Common myeloid progenitor, CD34-positive (primary cell): ENCODE measurements at regions not wholly inside any gene's neighbourhood (a gene's known extent, or its start where the extent isn't known, plus 50 kb on each side); places are given as distances from the start of the nearest gene placed in this dataset.

ENCODE experiments used
- CTCF ChIA-PET: fragments of 350-600 bp; sonication (Branson Sonifier 250); formaldehyde crosslinking; loops from one replicate; lab custom pipeline; 2021; ENCODE audit warnings: antibody characterized with exemption; lab: Charles Lee
- POLR2A ChIA-PET: fragments of 350-600 bp; sonication (Branson Sonifier 250); formaldehyde crosslinking; loops from one replicate; lab custom pipeline; 2021; ENCODE audit warnings: antibody characterized with exemption; lab: Charles Lee
- DNase-seq, 3 donors: peaks; one replicate each; pipeline versions ENCODE4 v3.0.0 to v3.0.0-alpha.2; 2013
- H3K27ac ChIP-seq, 2 experiments: 1 replicate in 1 of 2; 2 replicates in 1 of 2; pipeline ENCODE4 v1.7.0; 2013; ENCODE audit warnings: inconsistent platforms in 2 of 2, low read length in 2 of 2, mild to moderate bottlenecking in 2 of 2, low read depth in 1 of 2, moderate library complexity in 1 of 2; ENCODE audit not compliant: severe bottlenecking in 2 of 2, insufficient read depth in 1 of 2, poor library complexity in 1 of 2
- H3K27me3 ChIP-seq, 5 experiments: replicated peaks in 2 of 5; 1 replicate in 3 of 5; 2 replicates in 2 of 5; pipeline versions ENCODE4 v1.6.1 to v1.7.0; 2013; ENCODE audit warnings: low read length in 4 of 5, mild to moderate bottlenecking in 2 of 5, moderate library complexity in 2 of 5, inconsistent platforms in 1 of 5; ENCODE audit not compliant: insufficient read depth in 5 of 5, control insufficient read depth in 4 of 5
- H3K36me3 ChIP-seq, 4 experiments: 1 replicate in 2 of 4; 2 replicates in 2 of 4; pipeline versions ENCODE4 v1.6.1 to v1.7.0; 2013; ENCODE audit warnings: low read length in 3 of 4, control low read depth in 1 of 4, mild to moderate bottlenecking in 1 of 4; ENCODE audit not compliant: control insufficient read depth in 4 of 4, insufficient read depth in 4 of 4
- H3K4me1 ChIP-seq, 4 experiments: 1 replicate in 3 of 4; 2 replicates in 1 of 4; pipeline versions ENCODE4 v1.6.1 to v1.7.1; 2013; ENCODE audit warnings: low read length in 3 of 4, mild to moderate bottlenecking in 3 of 4, control low read depth in 1 of 4, inconsistent platforms in 1 of 4, moderate library complexity in 1 of 4; ENCODE audit not compliant: control insufficient read depth in 4 of 4, insufficient read depth in 4 of 4; ENCODE audit errors: control extremely low read depth in 1 of 4
- H3K4me3 ChIP-seq, 7 experiments: 1 replicate in 4 of 7; 2 replicates in 3 of 7; pipeline versions ENCODE4 v1.5.1 to v1.7.0; 2013; ENCODE audit warnings: mild to moderate bottlenecking in 7 of 7, low read length in 6 of 7, moderate library complexity in 6 of 7, inconsistent platforms in 2 of 7, low read depth in 2 of 7, control low read depth in 1 of 7; ENCODE audit not compliant: insufficient read depth in 4 of 7, control insufficient read depth in 1 of 7; ENCODE audit errors: extremely low read depth in 1 of 7
- H3K9me3 ChIP-seq, 5 experiments: 1 replicate in 4 of 5; 2 replicates in 1 of 5; pipeline versions ENCODE4 v1.6.1 to v1.7.1; 2013; ENCODE audit warnings: low read length in 4 of 5, mild to moderate bottlenecking in 2 of 5, inconsistent platforms in 1 of 5, low read depth in 1 of 5, moderate library complexity in 1 of 5; ENCODE audit not compliant: control insufficient read depth in 4 of 5, insufficient read depth in 2 of 5; ENCODE audit errors: control extremely low read depth in 1 of 5
- WGBS: methylation state at CpG from one replicate; pipeline ENCODE4 v1.1.5; 2013; ENCODE audit not compliant: insufficient coverage; 5-methylcytosine and 5-hydroxymethylcytosine counted together

- ChIA-PET POLR2A (no interaction called here), CTCF (no interaction called here)
Observed at GRCh38 chr4:36930562-36931111, 313.9 kb upstream of the NWD2 start.

DNA sequence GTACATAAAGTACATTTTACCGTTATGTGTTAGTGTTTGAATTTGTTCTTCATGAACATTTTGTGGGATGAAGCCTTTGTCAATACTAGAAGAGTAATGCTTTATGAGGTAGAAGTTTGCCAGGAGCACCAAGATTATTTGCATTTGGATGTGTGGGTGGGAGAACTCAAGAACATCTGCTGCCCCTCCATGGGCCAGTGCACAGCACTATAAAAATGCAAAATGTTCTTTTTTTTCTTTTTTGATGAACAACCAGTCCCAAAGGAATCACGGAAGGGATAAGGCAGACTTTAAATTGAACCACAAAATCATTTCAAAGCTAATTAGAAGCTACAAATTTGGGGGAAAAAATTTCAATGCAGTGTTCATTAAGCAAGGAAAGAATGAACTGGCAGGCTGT is 300.3 kb upstream of the NWD2 start:
- Histone ChIP-seq H3K9me3 (no peaks in the 10 kb centered on the region), H3K4me1 (no peaks in the 10 kb centered on the region), H3K27me3 (no peaks in the 10 kb centered on the region), H3K36me3 (no peaks in the 10 kb centered on the region), H3K4me3 (no peak overlapping the region), H3K27ac (no peak overlapping the region)
- ChIA-PET CTCF (no interaction called here), POLR2A (no interaction called here)
- 100% methylated on average over 2 of the region's 2 CpGs for WGBS
- DNase-seq, result no peak

More at GRCh38 chr4:36930562-36931111, 313.9 kb upstream of the NWD2 start:
- no CpG with 5 or more reads among the region's 1 CpG for WGBS
- H3K36me3 ChIP-seq, result no peaks in the 10 kb centered on the region
- no peaks in the 10 kb centered on the region for H3K4me1 ChIP-seq
- H3K27ac ChIP-seq, result no peak overlapping the region
- H3K4me3 ChIP-seq, result no peak overlapping the region
- H3K9me3 ChIP-seq, result peaks cover 0 to 3% (median 0%) of the 10 kb centered on the region in 5 experiments
- no peaks in the 10 kb centered on the region for H3K27me3 ChIP-seq
- DNase-seq, result no peak

DNA sequence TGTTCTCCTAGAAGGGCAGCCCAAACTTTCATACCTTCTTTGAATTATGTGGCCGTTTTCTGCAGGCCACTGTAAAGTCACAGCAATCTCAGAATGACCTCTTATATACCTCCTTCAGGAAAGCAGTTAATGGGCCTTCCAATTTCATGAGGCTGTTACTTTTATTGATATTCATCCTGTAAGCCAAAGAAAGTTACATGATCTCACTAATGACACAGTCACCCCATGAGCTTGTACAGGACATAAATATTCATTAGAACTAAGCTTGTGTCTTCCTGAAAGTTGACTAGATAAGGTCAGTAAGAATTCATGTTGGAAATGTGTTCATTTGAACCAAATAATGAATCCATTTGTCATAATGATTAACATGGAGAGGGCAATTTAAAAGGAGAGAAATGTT is 283.1 kb upstream of the NWD2 start:
- Histone ChIP-seq H3K27me3 (no peaks in the 10 kb centered on the region), H3K27ac (no peak overlapping the region), H3K36me3 (no peaks in the 10 kb centered on the region), H3K4me1 (no peaks in the 10 kb centered on the region), H3K4me3 (no peak overlapping the region), H3K9me3 (no peaks in the 10 kb centered on the region)
- DNase-seq, result no peak
- ChIA-PET POLR2A (no interaction called here), CTCF (no interaction called here)
- 100% methylated on average over 1 of the region's 1 CpG for WGBS

- WGBS, result 94% methylated on average over 2 of the region's 2 CpGs
- DNase-seq, result no peak
- CTCF ChIA-PET, result no interaction called here
Observed at GRCh38 chr4:36966756-36967460, 277.6 kb upstream of the NWD2 start.

DNA sequence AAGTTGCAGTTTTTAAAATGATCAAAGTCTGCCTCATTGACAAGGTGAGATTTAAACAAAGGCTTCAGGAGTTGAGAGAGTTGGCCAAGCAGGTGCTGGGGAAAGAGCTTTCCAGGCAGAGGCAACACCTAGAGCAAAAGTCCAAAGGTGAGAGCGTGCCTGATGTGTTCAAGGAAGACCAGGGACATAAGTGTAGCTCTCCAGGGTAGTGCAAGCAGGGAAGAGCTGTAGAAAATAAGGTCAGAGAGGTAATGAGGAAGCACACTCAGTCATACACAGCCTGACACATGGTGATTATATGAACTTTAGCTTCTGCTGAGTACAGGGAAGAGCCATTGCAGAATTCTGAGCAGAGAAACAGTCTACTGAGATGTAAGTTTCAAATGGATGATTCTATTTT is 265.0 kb upstream of the NWD2 start:
- CTCF ChIA-PET, result no interaction called here
- WGBS, result 83% methylated on average over 1 of the region's 1 CpG
- Histone ChIP-seq H3K9me3 (no peaks in the 10 kb centered on the region), H3K36me3 (no peaks in the 10 kb centered on the region), H3K27ac (no peak overlapping the region), H3K4me3 (no peak overlapping the region), H3K27me3 (no peaks in the 10 kb centered on the region), H3K4me1 (no peaks in the 10 kb centered on the region)
- POLR2A ChIA-PET, result no interaction called here
- DNase-seq, result no peak

More at GRCh38 chr4:36966756-36967460, 277.6 kb upstream of the NWD2 start:
- H3K27ac ChIP-seq, result no peak overlapping the region
- H3K27me3 ChIP-seq, result no peaks in the 10 kb centered on the region
- POLR2A ChIA-PET, result no interaction called here
- H3K36me3 ChIP-seq, result no peaks in the 10 kb centered on the region
- H3K4me3 ChIP-seq, result no peak overlapping the region
- H3K4me1 ChIP-seq, result no peaks in the 10 kb centered on the region
- H3K9me3 ChIP-seq, result no peaks in the 10 kb centered on the region

GRCh38 chr4:36990128-36990872 is 254.2 kb upstream of the NWD2 start:
- Histone ChIP-seq H3K36me3 (no peaks in the 10 kb centered on the region), H3K27me3 (no peaks in the 10 kb centered on the region), H3K27ac (no peak overlapping the region), H3K4me3 (no peak overlapping the region), H3K9me3 (no peaks in the 10 kb centered on the region), H3K4me1 (no peaks in the 10 kb centered on the region)
- 93% methylated on average over 3 of the region's 3 CpGs for WGBS
- POLR2A ChIA-PET, result no interaction called here
- no peak for DNase-seq
- CTCF ChIA-PET, result no interaction called here

DNA sequence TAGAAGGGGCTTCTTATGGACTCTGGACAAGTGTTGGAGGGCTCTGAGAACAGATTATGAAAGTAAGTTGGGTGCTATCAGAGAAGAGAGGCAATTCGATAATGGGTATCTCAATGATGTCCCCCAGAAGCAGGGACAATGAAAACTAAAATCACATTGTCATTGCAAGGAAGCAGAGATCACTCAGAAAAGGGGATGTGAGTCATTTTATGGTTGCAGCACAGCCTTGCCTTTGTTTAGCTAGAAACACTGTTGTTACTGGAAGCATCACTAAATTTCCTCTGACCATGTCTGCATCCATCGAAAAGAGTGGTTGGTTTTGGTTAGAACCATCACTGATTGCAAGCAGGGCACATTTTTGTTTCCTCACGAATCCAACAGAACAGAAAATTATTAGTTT is 246.8 kb upstream of the NWD2 start:
- POLR2A ChIA-PET, result no interaction called here
- no peaks in the 10 kb centered on the region for H3K36me3 ChIP-seq
- no peaks in the 10 kb centered on the region for H3K4me1 ChIP-seq
- DNase-seq, result no peak
- no peak overlapping the region for H3K4me3 ChIP-seq
- H3K27me3 ChIP-seq, result no peaks in the 10 kb centered on the region
- CTCF ChIA-PET, result interaction anchor here (0.8 kb wide), 1 partner anchor 59 kb away, joined by 3 read pairs; no protein-coding TSS in a partner anchor
- WGBS, result 86% methylated on average over 2 of the region's 3 CpGs
- no peak overlapping the region for H3K27ac ChIP-seq
- no peaks in the 10 kb centered on the region for H3K9me3 ChIP-seq
